HepG2 (cell line): ENCODE measurements at regions not wholly inside any gene's neighbourhood (a gene's known extent, or its start where the extent isn't known, plus 50 kb on each side); places are given as distances from the start of the nearest gene placed in this dataset.

Experiments
- SMARCE1 ChIP-seq: fragments of 450-650 bp; IDR thresholded peaks from 2 replicates; pipeline ENCODE4 v1.6.1; 2017; ENCODE audit warnings: borderline replicate concordance
- ZKSCAN5 ChIP-seq: sonication (generic); formaldehyde crosslinking; IDR thresholded peaks from 2 replicates; pipeline ENCODE4 v1.5.1; 2020; ENCODE audit warnings: mild to moderate bottlenecking, missing genetic modification reagents
- ZNF318 ChIP-seq: sonication (generic); formaldehyde crosslinking; IDR thresholded peaks from 2 replicates; pipeline ENCODE4 v1.4.0; 2020; ENCODE audit warnings: mild to moderate bottlenecking, missing genetic modification reagents
- ZNF34 ChIP-seq: sonication (generic); formaldehyde crosslinking; IDR thresholded peaks from 2 replicates; pipeline ENCODE4 v1.4.0; 2020; ENCODE audit warnings: mild to moderate bottlenecking, missing genetic modification reagents, borderline replicate concordance

- TF ChIP-seq ZNF318 (CRISPR knock-in tag) (no peak), SMARCE1 (no peak), ZKSCAN5 (CRISPR knock-in tag) (no peak), ZNF34 (no peak)
Observed at GRCh38 chr2:149800624-149801542, 213.3 kb upstream of the MMADHC start (continued).
